SK-N-SH treated with all-trans-retinoic acid at 6 μM for 48 hours (cell line): ENCODE measurements at regions not wholly inside any gene's neighbourhood (a gene's known extent, or its start where the extent isn't known, plus 50 kb on each side); places are given as distances from the start of the nearest gene placed in this dataset.
"Not testable (repeated sequence)": the region's sequence is repeated elsewhere in the genome, so short reads cannot be mapped to it uniquely, and the experiment has no call there.

Experiments
- GLIS3 ChIP-seq: fragments of 250-450 bp; sonication (Bioruptor Pico); IDR thresholded peaks from 2 replicates; pipeline ENCODE4 v1.5.0; 2020; ENCODE audit warnings: mild to moderate bottlenecking, moderate library complexity
- SNAI2 ChIP-seq: fragments of 250-450 bp; sonication (Bioruptor Pico); IDR thresholded peaks from 2 replicates; pipeline ENCODE4 v1.5.0; 2020; ENCODE audit warnings: mild to moderate bottlenecking, moderate library complexity
- TCF4 ChIP-seq: fragments of 250-450 bp; sonication (Bioruptor Pico); IDR thresholded peaks from 2 replicates; pipeline ENCODE4 v1.8.0; 2021; ENCODE audit warnings: mild to moderate bottlenecking, moderate library complexity, borderline replicate concordance
- TOX ChIP-seq: fragments of 250-450 bp; sonication (Bioruptor Pico); IDR thresholded peaks from 2 replicates; pipeline ENCODE4 v1.8.0; 2021; ENCODE audit warnings: mild to moderate bottlenecking, moderate library complexity, borderline replicate concordance
- ZC3H10 ChIP-seq: fragments of 250-450 bp; sonication (Bioruptor Pico); IDR thresholded peaks from 2 replicates; pipeline ENCODE4 v1.5.1; 2021; ENCODE audit warnings: mild to moderate bottlenecking, moderate library complexity
- ZFP3 ChIP-seq: fragments of 250-450 bp; sonication (Bioruptor Pico); IDR thresholded peaks from 2 replicates; pipeline ENCODE4 v1.5.0; 2020; ENCODE audit warnings: mild to moderate bottlenecking, moderate library complexity
- ZNF565 ChIP-seq: fragments of 450-650 bp; formaldehyde crosslinking; conservative IDR thresholded peaks from 2 replicates; pipeline ENCODE4 v1.5.0; 2020; ENCODE audit warnings: low read depth, mild to moderate bottlenecking, moderate library complexity
- ZNF70 ChIP-seq: fragments of 450-650 bp; formaldehyde crosslinking; IDR thresholded peaks from 2 replicates; pipeline ENCODE4 v1.5.0; 2020; ENCODE audit warnings: mild to moderate bottlenecking, moderate library complexity
- ZNF8 ChIP-seq: fragments of 450-650 bp; formaldehyde crosslinking; IDR thresholded peaks from 2 replicates; pipeline ENCODE4 v1.5.0; 2020; ENCODE audit warnings: mild to moderate bottlenecking, moderate library complexity
- TF ChIP-seq, protein P1 (sequence below): fragments of 250-450 bp; sonication (Bioruptor Pico); IDR thresholded peaks from 2 replicates; pipeline ENCODE4 v1.8.0; 2021; ENCODE audit warnings: low read depth, mild to moderate bottlenecking, moderate library complexity, borderline replicate concordance

DNA sequence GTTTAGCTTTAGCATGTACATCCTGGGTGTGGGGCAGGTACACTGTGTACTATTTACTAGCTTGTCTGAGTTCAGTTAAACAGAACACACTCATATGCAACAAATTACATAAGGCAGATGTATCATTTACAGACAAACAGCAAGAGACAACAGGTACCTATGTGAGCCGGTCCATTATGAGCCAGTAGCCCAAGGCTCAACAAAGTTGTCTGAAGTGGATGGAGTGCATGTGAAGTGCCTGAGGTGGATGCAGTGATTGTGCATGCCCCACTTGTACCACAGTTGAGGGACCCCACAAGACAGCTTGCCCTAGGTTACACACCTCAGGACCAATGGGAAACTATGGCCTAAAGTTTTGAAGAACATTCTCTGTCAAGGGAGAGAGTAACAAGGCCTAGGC, 677.3 kb upstream of the TPTE start:
- not testable (repeated sequence) for TF ChIP-seq TCF4 (CRISPR knock-in tag); GLIS3; ZNF8; ZFP3 (CRISPR knock-in tag); ZC3H10 (CRISPR knock-in tag); ZNF70 (CRISPR knock-in tag); TOX (CRISPR knock-in tag); SNAI2 (CRISPR knock-in tag); ZNF565 (CRISPR knock-in tag)
- TF ChIP-seq, protein P1, sequence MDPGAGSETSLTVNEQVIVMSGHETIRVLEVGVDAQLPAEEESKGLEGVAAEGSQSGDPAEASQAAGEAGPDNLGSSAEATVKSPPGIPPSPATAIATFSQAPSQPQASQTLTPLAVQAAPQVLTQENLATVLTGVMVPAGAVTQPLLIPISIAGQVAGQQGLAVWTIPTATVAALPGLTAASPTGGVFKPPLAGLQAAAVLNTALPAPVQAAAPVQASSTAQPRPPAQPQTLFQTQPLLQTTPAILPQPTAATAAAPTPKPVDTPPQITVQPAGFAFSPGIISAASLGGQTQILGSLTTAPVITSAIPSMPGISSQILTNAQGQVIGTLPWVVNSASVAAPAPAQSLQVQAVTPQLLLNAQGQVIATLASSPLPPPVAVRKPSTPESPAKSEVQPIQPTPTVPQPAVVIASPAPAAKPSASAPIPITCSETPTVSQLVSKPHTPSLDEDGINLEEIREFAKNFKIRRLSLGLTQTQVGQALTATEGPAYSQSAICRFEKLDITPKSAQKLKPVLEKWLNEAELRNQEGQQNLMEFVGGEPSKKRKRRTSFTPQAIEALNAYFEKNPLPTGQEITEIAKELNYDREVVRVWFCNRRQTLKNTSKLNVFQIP (CRISPR knock-in tag): not testable (repeated sequence)
